Fibroblast of lung (primary cell): ENCODE measurements at regions not wholly inside any gene's neighbourhood (a gene's known extent, or its start where the extent isn't known, plus 50 kb on each side); places are given as distances from the start of the nearest gene placed in this dataset.

Source experiments
- DNase-seq, 2 donors: peaks; one replicate each; pipeline versions ENCODE4 v3.0.0 to v3.0.0-alpha.2; 2010; ENCODE audit warnings: low read depth in 2 of 2
- H2AFZ ChIP-seq: 2 replicates; pipeline ENCODE4 v1.5.1; 2012; ENCODE audit warnings: low read length, control low read depth, inconsistent platforms
- H3K27ac ChIP-seq: 2 replicates; pipeline ENCODE4 v1.5.1; 2011; ENCODE audit warnings: low read length, control low read depth; ENCODE audit not compliant: insufficient read depth
- H3K27me3 ChIP-seq: 2 replicates; pipeline ENCODE4 v1.5.1; 2011; ENCODE audit warnings: mild to moderate bottlenecking, low read length; ENCODE audit not compliant: control insufficient read depth, insufficient read depth
- H3K36me3 ChIP-seq: 2 replicates; pipeline ENCODE4 v1.5.1; 2011; ENCODE audit warnings: low read length; ENCODE audit not compliant: control insufficient read depth, insufficient read depth
- H3K4me1 ChIP-seq: 2 replicates; pipeline ENCODE4 v1.5.1; 2011; ENCODE audit warnings: low read length; ENCODE audit not compliant: control insufficient read depth, insufficient read depth; ENCODE audit errors: extremely low read depth
- H3K4me2 ChIP-seq: 2 replicates; pipeline ENCODE4 v1.5.1; 2011; ENCODE audit warnings: low read length, control low read depth; ENCODE audit not compliant: insufficient read depth; ENCODE audit errors: extremely low read depth
- H3K4me3 ChIP-seq, 4 experiments: fragments of 200-600 bp in 1 of 4; sonication (generic) in 1 of 4; replicated peaks in 1 of 4; 2 replicates each; pipeline ENCODE4 v1.5.1; 2011 to 2016; ENCODE audit warnings: low read length in 4 of 4, low read depth in 3 of 4, mild to moderate bottlenecking in 3 of 4, control low read depth in 2 of 4, inconsistent platforms in 1 of 4, mixed read lengths in 1 of 4; ENCODE audit not compliant: insufficient read depth in 1 of 4; ENCODE audit errors: control extremely low read depth in 1 of 4
- H3K79me2 ChIP-seq: 2 replicates; pipeline ENCODE4 v1.5.1; 2012; ENCODE audit warnings: mild to moderate bottlenecking, low read length, inconsistent platforms; ENCODE audit not compliant: control insufficient read depth, insufficient read depth
- H3K9ac ChIP-seq: 2 replicates; pipeline ENCODE4 v1.5.1; 2011; ENCODE audit warnings: mild to moderate bottlenecking, low read length, control low read depth; ENCODE audit not compliant: insufficient read depth
- H3K9me3 ChIP-seq: 2 replicates; pipeline ENCODE4 v1.5.1; 2012; ENCODE audit warnings: low read depth, low read length; ENCODE audit not compliant: control insufficient read depth, insufficient read depth
- H4K20me1 ChIP-seq: 2 replicates; pipeline ENCODE4 v1.5.1; 2011; ENCODE audit warnings: low read length; ENCODE audit not compliant: control insufficient read depth, insufficient read depth; ENCODE audit errors: extremely low read depth
- CTCF ChIP-seq, 2 donors: IDR thresholded peaks in 1 of 2; conservative IDR thresholded peaks in 1 of 2; 1 replicate in 1 of 2; 2 replicates in 1 of 2; pipeline ENCODE4 v1.5.1; 2011 to 2012; ENCODE audit warnings: low read length in 2 of 2, control low read depth in 1 of 2, inconsistent platforms in 1 of 2, low read depth in 1 of 2, mild to moderate bottlenecking in 1 of 2
- EZH2 ChIP-seq: IDR thresholded peaks from 2 replicates; pipeline ENCODE4 v1.5.1; 2012; ENCODE audit warnings: low read length, control low read depth, mild to moderate bottlenecking; ENCODE audit errors: missing control alignments

- no peak overlapping the region for H3K4me3 ChIP-seq
Measured at GRCh38 chr20:51985013-51985415, 182.7 kb upstream of the SALL4 start.

DNA sequence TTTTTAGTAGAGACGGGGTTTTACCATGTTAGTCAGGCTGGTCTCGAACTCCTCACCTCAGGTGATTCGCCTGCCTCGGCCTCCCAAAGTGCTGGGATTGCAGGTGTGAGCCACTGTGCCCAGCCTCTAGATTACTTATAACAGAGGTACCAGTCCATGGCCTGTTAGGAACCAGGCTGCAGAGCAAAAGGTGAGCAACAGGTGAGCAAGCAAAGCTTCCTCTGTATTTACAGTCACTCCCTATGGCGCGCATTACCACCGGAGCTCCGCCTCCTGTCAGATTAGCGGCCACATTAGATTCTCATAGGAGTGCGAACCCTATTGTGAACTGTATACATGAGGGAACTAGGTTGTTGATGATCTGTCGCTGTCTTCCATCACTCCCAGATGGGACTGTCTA lies 178.0 kb upstream of the SALL4 start:
- TF ChIP-seq CTCF (conservative IDR thresholded peaks at IDR 0.05 in 1 of 2, IDR thresholded peaks at IDR 0.05 in 1 of 2; ENCODE audit: low read depth in 1 of 2, low read length in 2 of 2) (no peak), EZH2 (no peak)
- no peak overlapping the region for H2AFZ ChIP-seq
- H3K4me1 ChIP-seq = peaks cover under 1% of the 10 kb centered on the region
- H3K36me3 ChIP-seq = no peaks in the 10 kb centered on the region
- no peak overlapping the region for H3K9ac ChIP-seq
- H3K27me3 ChIP-seq = no peaks in the 10 kb centered on the region
- H4K20me1 ChIP-seq = no peaks in the 10 kb centered on the region
- H3K9me3 ChIP-seq = no peaks in the 10 kb centered on the region
- H3K4me3 ChIP-seq = no peak overlapping the region
- no peaks in the 10 kb centered on the region for H3K79me2 ChIP-seq
- no peak overlapping the region for H3K27ac ChIP-seq
- no peak overlapping the region for H3K4me2 ChIP-seq
- no peak for DNase-seq

More at GRCh38 chr20:51985013-51985415, 182.7 kb upstream of the SALL4 start:
- H3K9me3 ChIP-seq = no peaks in the 10 kb centered on the region
- peaks cover 2% of the 10 kb centered on the region for H3K4me1 ChIP-seq
- H3K27me3 ChIP-seq = no peaks in the 10 kb centered on the region
- H3K4me2 ChIP-seq = peak overlapping the region; percentile 7
- H3K36me3 ChIP-seq = no peaks in the 10 kb centered on the region
- peak; percentile 95 for DNase-seq
- TF ChIP-seq EZH2 (no peak), CTCF (conservative IDR thresholded peaks at IDR 0.05 in 1 of 2, IDR thresholded peaks at IDR 0.05 in 1 of 2; ENCODE audit: low read depth in 1 of 2, low read length in 2 of 2) (peak in 1 of 2 donors; percentile 1)
- no peak overlapping the region for H2AFZ ChIP-seq
- no peaks in the 10 kb centered on the region for H4K20me1 ChIP-seq
- H3K79me2 ChIP-seq = no peaks in the 10 kb centered on the region
- H3K9ac ChIP-seq = no peak overlapping the region
- peak overlapping the region; percentile 62 for H3K27ac ChIP-seq

DNA sequence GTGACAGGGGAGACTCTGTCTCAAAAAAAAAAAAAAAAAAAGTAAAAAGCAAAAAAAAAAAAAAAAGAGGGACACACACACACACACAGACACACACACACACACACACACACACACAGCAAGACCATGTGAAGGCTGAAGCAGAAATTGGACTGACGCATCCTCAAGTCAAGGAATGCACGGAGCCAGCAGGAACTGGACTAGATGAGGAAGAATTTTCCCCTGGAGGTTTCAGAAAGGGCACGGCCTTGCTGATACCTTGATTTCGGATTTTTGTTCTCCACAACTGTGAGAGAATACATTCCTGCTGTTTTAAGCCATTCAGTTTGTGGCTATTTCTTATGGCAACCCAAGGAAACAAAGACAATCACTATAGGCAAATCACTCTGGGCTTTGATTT lies 176.9 kb upstream of the SALL4 start:
- TF ChIP-seq EZH2 (no peak), CTCF (conservative IDR thresholded peaks at IDR 0.05 in 1 of 2, IDR thresholded peaks at IDR 0.05 in 1 of 2; ENCODE audit: low read depth in 1 of 2, low read length in 2 of 2) (no peak)
- no peaks in the 10 kb centered on the region for H3K79me2 ChIP-seq
- H3K27ac ChIP-seq = no peak overlapping the region
- DNase-seq = no peak
- no peaks in the 10 kb centered on the region for H3K9me3 ChIP-seq
- H3K4me3 ChIP-seq = no peak overlapping the region
- no peaks in the 10 kb centered on the region for H3K27me3 ChIP-seq
- no peaks in the 10 kb centered on the region for H3K36me3 ChIP-seq
- no peaks in the 10 kb centered on the region for H4K20me1 ChIP-seq
- no peak overlapping the region for H2AFZ ChIP-seq
- no peaks in the 10 kb centered on the region for H3K4me1 ChIP-seq
- H3K9ac ChIP-seq = no peak overlapping the region
- H3K4me2 ChIP-seq = no peak overlapping the region
